ENCODE measurements at regions not wholly inside any gene's neighbourhood (a gene's known extent, or its start where the extent isn't known, plus 50 kb on each side); places are given as distances from the start of the nearest gene placed in this dataset.

DNA sequence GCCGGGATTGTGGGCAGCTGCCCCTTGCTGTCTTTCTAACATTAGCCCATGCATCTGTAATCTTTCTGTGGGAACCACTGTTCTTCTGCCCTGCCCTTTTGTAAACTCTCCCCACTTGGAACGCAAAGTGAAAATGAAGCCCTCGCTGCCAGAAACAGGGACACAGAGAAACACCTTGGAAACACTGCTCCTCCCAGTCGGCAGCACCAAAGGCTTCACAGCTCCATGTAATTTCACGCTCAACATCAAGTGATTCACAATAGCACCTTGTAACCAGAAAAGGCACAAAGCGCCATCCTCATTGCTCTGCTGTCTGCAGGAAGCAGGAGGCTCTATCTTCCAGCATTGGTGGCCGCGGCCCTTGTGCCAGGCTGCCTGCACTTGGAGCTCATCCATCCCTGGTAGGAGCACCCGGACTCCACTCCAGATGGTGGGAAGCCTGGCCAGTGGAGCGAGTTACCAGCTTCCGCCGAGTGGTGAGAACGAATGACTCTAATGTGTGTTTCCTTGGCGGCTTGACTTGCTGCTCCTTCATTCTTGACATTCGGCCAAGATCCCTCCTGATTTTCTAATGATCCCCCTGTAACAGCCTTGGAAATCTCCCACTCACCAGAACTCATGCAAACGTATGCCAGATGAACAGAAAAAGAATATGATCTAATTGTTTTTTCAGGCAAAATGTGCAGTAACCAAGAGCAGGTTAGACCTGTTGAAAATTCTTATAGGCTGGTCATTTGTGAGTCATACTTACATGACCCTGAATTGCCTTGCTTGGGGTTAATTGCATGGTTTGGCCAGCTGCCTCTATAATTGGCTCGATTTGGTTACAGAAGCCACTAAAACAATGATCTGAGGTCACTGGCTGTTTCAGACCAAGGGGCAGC lies 169.1 kb upstream of the CDYL start:
- no peak for TF ChIP-seq POLR2A (IDR thresholded peaks at IDR 0.05)
- TF ChIP-seq, protein P1, sequence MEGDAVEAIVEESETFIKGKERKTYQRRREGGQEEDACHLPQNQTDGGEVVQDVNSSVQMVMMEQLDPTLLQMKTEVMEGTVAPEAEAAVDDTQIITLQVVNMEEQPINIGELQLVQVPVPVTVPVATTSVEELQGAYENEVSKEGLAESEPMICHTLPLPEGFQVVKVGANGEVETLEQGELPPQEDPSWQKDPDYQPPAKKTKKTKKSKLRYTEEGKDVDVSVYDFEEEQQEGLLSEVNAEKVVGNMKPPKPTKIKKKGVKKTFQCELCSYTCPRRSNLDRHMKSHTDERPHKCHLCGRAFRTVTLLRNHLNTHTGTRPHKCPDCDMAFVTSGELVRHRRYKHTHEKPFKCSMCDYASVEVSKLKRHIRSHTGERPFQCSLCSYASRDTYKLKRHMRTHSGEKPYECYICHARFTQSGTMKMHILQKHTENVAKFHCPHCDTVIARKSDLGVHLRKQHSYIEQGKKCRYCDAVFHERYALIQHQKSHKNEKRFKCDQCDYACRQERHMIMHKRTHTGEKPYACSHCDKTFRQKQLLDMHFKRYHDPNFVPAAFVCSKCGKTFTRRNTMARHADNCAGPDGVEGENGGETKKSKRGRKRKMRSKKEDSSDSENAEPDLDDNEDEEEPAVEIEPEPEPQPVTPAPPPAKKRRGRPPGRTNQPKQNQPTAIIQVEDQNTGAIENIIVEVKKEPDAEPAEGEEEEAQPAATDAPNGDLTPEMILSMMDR (IDR thresholded peaks at IDR 0.05), result no peak

All from body of pancreas (tissue), 4 donors.